ENCODE measurements at regions not wholly inside any gene's neighbourhood (a gene's known extent, or its start where the extent isn't known, plus 50 kb on each side); places are given as distances from the start of the nearest gene placed in this dataset.

DNA sequence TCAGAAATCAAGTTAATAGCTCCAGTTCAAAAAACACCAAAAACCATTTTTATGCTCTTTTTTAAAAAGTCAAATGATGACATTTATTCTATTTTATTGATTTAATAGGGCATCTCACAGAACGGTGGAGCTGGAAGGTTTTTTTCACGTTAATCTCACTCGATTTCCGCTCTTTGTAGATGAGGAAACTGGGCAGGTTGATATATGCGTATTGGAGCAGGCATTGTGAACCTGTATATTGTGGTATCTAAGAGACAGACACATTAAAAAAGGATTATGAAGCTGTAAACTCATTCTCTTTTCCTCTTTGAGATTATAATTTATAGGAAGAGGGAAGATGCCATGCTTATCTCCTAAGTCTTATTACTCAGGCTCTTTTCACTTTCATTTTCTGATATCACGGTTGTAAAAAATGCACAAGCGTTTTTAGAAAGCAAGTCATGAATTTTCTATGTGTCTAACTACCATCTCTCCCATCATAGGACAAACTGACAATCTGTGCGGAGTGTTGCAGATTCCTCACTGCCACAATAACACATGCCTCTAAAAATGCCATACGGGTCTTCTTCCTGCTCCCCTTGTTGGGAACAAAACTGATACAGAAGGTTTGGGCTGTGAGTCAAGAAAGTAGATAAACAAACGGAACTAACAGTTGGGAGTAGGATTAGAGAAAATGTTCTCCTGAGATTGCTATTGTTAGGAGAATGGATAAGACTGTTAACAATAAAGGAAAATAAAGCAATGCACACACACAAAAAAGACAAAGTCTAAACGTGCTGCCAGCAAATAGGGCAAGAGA, 1997.7 kb downstream of the MAT2B start:
- H3K4me3 ChIP-seq = peak overlapping the region; percentile 16
- no peak overlapping the region for H3K27ac ChIP-seq
- DNase-seq (ENCODE audit: low spot score) = no peak
- TF ChIP-seq, protein P1, sequence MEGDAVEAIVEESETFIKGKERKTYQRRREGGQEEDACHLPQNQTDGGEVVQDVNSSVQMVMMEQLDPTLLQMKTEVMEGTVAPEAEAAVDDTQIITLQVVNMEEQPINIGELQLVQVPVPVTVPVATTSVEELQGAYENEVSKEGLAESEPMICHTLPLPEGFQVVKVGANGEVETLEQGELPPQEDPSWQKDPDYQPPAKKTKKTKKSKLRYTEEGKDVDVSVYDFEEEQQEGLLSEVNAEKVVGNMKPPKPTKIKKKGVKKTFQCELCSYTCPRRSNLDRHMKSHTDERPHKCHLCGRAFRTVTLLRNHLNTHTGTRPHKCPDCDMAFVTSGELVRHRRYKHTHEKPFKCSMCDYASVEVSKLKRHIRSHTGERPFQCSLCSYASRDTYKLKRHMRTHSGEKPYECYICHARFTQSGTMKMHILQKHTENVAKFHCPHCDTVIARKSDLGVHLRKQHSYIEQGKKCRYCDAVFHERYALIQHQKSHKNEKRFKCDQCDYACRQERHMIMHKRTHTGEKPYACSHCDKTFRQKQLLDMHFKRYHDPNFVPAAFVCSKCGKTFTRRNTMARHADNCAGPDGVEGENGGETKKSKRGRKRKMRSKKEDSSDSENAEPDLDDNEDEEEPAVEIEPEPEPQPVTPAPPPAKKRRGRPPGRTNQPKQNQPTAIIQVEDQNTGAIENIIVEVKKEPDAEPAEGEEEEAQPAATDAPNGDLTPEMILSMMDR (IDR thresholded peaks at IDR 0.05) = no peak

GRCh38 chr5:165504674-165505073, 1999.3 kb downstream of the MAT2B start:
- H3K27ac ChIP-seq = no peak overlapping the region
- TF ChIP-seq, protein P1 (IDR thresholded peaks at IDR 0.05) = no peak
- DNase-seq (ENCODE audit: low spot score) = no peak
- no peak overlapping the region for H3K4me3 ChIP-seq

GRCh38 chr5:165508286-165508685, 2002.9 kb downstream of the MAT2B start:
- Histone ChIP-seq H3K27ac (no peak overlapping the region), H3K4me3 (no peak overlapping the region)
- no peak for DNase-seq (ENCODE audit: low spot score)
- TF ChIP-seq, protein P1 (IDR thresholded peaks at IDR 0.05) = no peak

DNA sequence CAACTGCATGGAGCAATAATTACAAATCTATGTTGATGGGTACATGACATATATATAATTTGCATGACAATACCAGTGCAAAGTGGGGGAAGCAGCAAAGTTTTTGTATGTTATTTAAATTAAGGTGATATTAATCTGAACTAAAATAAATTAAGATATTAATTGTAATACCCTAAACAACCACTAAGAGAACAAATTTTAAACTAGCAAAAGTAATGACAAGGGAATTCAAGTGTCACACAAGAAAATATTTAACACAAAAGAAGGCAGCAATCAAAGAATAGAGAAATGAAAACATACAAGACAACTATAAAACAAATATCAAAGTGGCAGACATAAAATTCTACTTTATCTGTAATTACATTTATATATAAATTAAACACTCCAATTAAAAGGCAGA, 2003.4 kb downstream of the MAT2B start:
- no peak for DNase-seq (ENCODE audit: low spot score)
- H3K4me3 ChIP-seq = no peak overlapping the region
- TF ChIP-seq, protein P1 (IDR thresholded peaks at IDR 0.05) = no peak
- no peak overlapping the region for H3K27ac ChIP-seq

DNA sequence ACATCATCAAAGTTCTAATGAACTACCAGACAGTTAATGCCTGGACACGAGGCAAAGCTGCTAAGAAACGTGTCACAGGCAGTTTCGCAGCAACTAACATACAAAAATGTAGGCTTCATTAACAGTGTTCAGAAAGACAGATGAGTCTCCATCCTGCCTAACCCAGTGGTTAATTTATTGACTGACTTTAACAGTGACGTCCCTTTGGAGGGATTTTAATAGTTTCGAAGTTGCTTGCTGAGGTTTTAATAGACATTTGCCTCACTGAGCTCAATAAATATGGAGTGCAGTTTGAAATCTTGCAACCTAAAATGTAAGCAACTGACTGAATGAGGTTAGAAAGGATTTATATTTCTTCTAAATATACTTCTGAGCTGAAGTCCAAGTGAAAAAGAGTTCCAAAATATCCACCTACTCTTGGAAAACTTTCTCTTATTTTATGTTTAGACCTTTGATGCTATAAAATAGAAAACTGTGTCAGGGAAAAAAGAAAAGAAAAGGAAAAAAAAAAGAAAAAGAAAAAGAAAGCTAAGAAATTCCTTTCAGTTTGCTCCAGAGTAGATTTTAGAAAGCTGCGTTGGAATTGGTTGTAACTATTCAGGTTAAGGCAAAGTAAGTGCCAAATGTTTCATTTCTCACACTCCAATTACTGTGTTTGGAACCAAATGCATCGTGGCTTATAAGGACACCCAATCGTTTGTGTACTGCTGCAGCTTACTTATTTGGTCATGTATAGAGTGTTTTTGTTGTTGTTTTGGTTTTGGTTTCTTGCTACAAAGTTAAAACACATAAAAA, 2016.6 kb downstream of the MAT2B start:
- TF ChIP-seq, protein P1 (IDR thresholded peaks at IDR 0.05) = no peak
- no peak overlapping the region for H3K27ac ChIP-seq
- no peak for DNase-seq (ENCODE audit: low spot score)
- no peak overlapping the region for H3K4me3 ChIP-seq

- DNase-seq (ENCODE audit: low spot score) = no peak
- Histone ChIP-seq H3K27ac (no peak overlapping the region), H3K4me3 (no peak overlapping the region)
- TF ChIP-seq, protein P1 (IDR thresholded peaks at IDR 0.05) = no peak
Measured at GRCh38 chr5:165525271-165525670, 2019.9 kb downstream of the MAT2B start.
